C4-2B (cell line): ENCODE measurements at regions not wholly inside any gene's neighbourhood (a gene's known extent, or its start where the extent isn't known, plus 50 kb on each side); places are given as distances from the start of the nearest gene placed in this dataset.

Experiments
- CTCF ChIP-seq: fragments of 450-650 bp; conservative IDR thresholded peaks from 2 replicates; pipeline ENCODE4 v1.5.1; 2017; ENCODE audit warnings: mild to moderate bottlenecking
- ZFX ChIP-seq: fragments of 450-650 bp; IDR thresholded peaks from 2 replicates; pipeline ENCODE4 v1.6.1; 2017

- TF ChIP-seq CTCF (no peak), ZFX (no peak)
Observed at GRCh38 chr10:33623669-33624068, 289.2 kb upstream of the NRP1 start.
